22Rv1 (cell line): ENCODE measurements at regions not wholly inside any gene's neighbourhood (a gene's known extent, or its start where the extent isn't known, plus 50 kb on each side); places are given as distances from the start of the nearest gene placed in this dataset.

Source experiments
- ZFX ChIP-seq: fragments of 450-650 bp; IDR thresholded peaks from 2 replicates; pipeline ENCODE4 v1.6.1; 2017; ENCODE audit warnings: antibody characterized with exemption, borderline replicate concordance
- TF ChIP-seq, protein P1 (sequence below): fragments of 450-650 bp; IDR thresholded peaks from 2 replicates; pipeline ENCODE4 v1.5.1; 2017; ENCODE audit warnings: mild to moderate bottlenecking

DNA sequence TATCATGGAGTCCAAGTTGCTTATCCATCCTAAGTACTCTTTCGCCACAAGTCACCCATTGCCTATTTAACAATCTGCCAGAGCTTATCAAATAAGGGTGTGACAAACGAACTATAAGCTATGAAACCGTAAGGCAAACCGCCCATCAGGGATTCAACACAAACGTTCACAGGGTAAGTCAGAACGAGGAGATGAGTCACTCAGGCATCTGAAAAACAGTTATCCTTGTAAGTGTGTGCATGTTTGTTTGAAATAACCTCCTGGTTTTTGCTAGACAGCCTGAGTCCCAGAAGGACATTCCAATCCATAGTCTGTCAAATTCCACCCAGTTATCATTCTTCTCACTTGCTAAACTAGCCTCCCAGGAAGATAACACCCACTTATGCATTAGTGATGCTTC is 299.1 kb downstream of the PAX3 start:
- TF ChIP-seq, protein P1, sequence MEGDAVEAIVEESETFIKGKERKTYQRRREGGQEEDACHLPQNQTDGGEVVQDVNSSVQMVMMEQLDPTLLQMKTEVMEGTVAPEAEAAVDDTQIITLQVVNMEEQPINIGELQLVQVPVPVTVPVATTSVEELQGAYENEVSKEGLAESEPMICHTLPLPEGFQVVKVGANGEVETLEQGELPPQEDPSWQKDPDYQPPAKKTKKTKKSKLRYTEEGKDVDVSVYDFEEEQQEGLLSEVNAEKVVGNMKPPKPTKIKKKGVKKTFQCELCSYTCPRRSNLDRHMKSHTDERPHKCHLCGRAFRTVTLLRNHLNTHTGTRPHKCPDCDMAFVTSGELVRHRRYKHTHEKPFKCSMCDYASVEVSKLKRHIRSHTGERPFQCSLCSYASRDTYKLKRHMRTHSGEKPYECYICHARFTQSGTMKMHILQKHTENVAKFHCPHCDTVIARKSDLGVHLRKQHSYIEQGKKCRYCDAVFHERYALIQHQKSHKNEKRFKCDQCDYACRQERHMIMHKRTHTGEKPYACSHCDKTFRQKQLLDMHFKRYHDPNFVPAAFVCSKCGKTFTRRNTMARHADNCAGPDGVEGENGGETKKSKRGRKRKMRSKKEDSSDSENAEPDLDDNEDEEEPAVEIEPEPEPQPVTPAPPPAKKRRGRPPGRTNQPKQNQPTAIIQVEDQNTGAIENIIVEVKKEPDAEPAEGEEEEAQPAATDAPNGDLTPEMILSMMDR, result no peak
- TF ChIP-seq ZFX, result no peak
